Subcutaneous abdominal adipose tissue (tissue), 5 donors: ENCODE measurements at regions not wholly inside any gene's neighbourhood (a gene's known extent, or its start where the extent isn't known, plus 50 kb on each side); places are given as distances from the start of the nearest gene placed in this dataset.

Source experiments
- H3K27ac ChIP-seq: one replicate; pipeline ENCODE4 v1.7.0; 2013; ENCODE audit warnings: low read depth, mild to moderate bottlenecking, inconsistent platforms, low read length, moderate library complexity
- H3K27me3 ChIP-seq, 5 donors: one replicate each; pipeline ENCODE4 v1.7.0; 2013; ENCODE audit warnings: low read length in 5 of 5, inconsistent platforms in 1 of 5; ENCODE audit not compliant: control insufficient read depth in 5 of 5, insufficient read depth in 4 of 5
- H3K36me3 ChIP-seq, 5 donors: one replicate each; pipeline ENCODE4 v1.7.0; 2013; ENCODE audit warnings: low read length in 5 of 5; ENCODE audit not compliant: control insufficient read depth in 5 of 5, insufficient read depth in 5 of 5
- H3K4me1 ChIP-seq, 5 donors: one replicate each; pipeline ENCODE4 v1.7.0; 2013; ENCODE audit warnings: low read length in 5 of 5, mild to moderate bottlenecking in 3 of 5, moderate library complexity in 1 of 5; ENCODE audit not compliant: control insufficient read depth in 5 of 5, insufficient read depth in 5 of 5
- H3K4me3 ChIP-seq, 5 donors: one replicate each; pipeline ENCODE4 v1.7.0; 2013; ENCODE audit warnings: low read length in 5 of 5, low read depth in 1 of 5
- H3K9ac ChIP-seq, 5 donors: one replicate each; pipeline ENCODE4 v1.7.0; 2013; ENCODE audit warnings: low read length in 5 of 5, mild to moderate bottlenecking in 4 of 5, moderate library complexity in 3 of 5
- H3K9me3 ChIP-seq, 5 donors: one replicate each; pipeline ENCODE4 v1.7.0; 2013; ENCODE audit warnings: low read length in 5 of 5; ENCODE audit not compliant: control insufficient read depth in 5 of 5
- donor health status: healthy.
- donor health status: healthy.
- donor health status: healthy.
- donor health status: healthy.
- donor health status: healthy.

- H3K9me3 ChIP-seq, result peaks cover 2 to 8% (median 5%) of the 10 kb centered on the region in 5 donors
- H3K4me3 ChIP-seq, result no peak overlapping the region
- H3K27me3 ChIP-seq, result no peaks in the 10 kb centered on the region
- H3K4me1 ChIP-seq, result no peaks in the 10 kb centered on the region
- H3K9ac ChIP-seq, result no peak overlapping the region
- no peak overlapping the region for H3K27ac ChIP-seq
- H3K36me3 ChIP-seq, result no peaks in the 10 kb centered on the region
These were observed 413.1 kb upstream of the KIF2B start for GRCh38 chr17:53409588-53409987.

- no peaks in the 10 kb centered on the region for H3K36me3 ChIP-seq
- H3K4me3 ChIP-seq, result no peak overlapping the region
- H3K9me3 ChIP-seq, result peaks cover 4 to 14% (median 12%) of the 10 kb centered on the region in 5 donors
- H3K9ac ChIP-seq, result no peak overlapping the region
- H3K27me3 ChIP-seq, result no peaks in the 10 kb centered on the region
- H3K27ac ChIP-seq, result no peak overlapping the region
- H3K4me1 ChIP-seq, result no peaks in the 10 kb centered on the region
These were observed 415.8 kb upstream of the KIF2B start for GRCh38 chr17:53406907-53407306.

DNA sequence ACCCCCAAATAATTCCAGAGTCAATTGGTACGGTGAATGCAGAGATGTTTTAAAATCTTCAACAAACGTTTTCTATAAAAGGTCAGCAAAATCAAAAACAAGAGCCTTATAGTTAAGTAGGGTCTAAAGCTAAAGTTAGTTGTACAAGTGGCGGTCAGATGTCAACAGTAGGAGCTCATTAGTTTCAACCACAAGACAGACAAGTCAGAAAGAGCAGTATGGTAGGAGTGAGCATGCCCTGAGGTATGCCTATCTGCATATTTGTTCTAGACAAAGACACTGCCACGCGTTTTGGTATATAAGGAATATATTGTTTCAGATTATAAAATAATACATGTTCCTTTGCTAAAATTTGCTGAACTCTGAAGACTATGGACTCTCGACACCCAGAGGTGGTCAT is 431.5 kb upstream of the KIF2B start:
- no peaks in the 10 kb centered on the region for H3K4me1 ChIP-seq

GRCh38 chr17:53390575-53390974 is 432.2 kb upstream of the KIF2B start:
- Histone ChIP-seq H3K36me3 (no peaks in the 10 kb centered on the region), H3K4me3 (no peak overlapping the region), H3K9ac (no peak overlapping the region), H3K4me1 (no peaks in the 10 kb centered on the region), H3K27me3 (no peaks in the 10 kb centered on the region), H3K9me3 (no peaks in the 10 kb centered on the region), H3K27ac (no peak overlapping the region)

More for the DNA sequence above, 431.5 kb upstream of the KIF2B start:
- Histone ChIP-seq H3K36me3 (no peaks in the 10 kb centered on the region), H3K4me3 (no peak overlapping the region), H3K9me3 (no peaks in the 10 kb centered on the region), H3K9ac (no peak overlapping the region), H3K27me3 (no peaks in the 10 kb centered on the region), H3K27ac (no peak overlapping the region)

DNA sequence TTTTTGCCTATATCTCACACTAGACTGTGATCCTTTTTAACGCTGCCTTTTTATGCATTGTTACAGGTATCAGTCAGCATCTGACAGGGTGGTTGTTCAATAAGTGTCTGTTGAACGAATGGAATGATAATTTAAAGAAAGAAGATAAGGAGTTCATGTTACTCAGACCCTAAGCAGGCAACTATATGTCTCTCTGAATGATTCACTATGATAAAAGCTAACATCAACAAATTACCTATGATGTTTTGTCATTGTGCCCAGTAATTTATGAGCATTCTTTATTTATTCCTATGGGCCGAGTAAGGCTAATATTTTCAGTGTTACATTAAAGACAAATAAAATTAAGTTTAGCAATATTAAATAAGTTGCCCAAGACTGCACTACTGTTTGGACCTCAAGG is 435.0 kb upstream of the KIF2B start:
- Histone ChIP-seq H3K27me3 (no peaks in the 10 kb centered on the region), H3K4me3 (no peak overlapping the region), H3K4me1 (no peaks in the 10 kb centered on the region)

GRCh38 chr17:53353919-53354351 is 468.8 kb upstream of the KIF2B start:
- Histone ChIP-seq H3K4me3 (no peak overlapping the region), H3K9me3 (peaks cover 0 to 3% (median 0%) of the 10 kb centered on the region in 5 donors), H3K9ac (no peak overlapping the region), H3K27me3 (no peaks in the 10 kb centered on the region), H3K4me1 (no peaks in the 10 kb centered on the region), H3K36me3 (no peaks in the 10 kb centered on the region), H3K27ac (no peak overlapping the region)

More for the DNA sequence above, 435.0 kb upstream of the KIF2B start:
- Histone ChIP-seq H3K36me3 (no peaks in the 10 kb centered on the region), H3K9ac (no peak overlapping the region), H3K27ac (no peak overlapping the region), H3K9me3 (no peaks in the 10 kb centered on the region)

DNA sequence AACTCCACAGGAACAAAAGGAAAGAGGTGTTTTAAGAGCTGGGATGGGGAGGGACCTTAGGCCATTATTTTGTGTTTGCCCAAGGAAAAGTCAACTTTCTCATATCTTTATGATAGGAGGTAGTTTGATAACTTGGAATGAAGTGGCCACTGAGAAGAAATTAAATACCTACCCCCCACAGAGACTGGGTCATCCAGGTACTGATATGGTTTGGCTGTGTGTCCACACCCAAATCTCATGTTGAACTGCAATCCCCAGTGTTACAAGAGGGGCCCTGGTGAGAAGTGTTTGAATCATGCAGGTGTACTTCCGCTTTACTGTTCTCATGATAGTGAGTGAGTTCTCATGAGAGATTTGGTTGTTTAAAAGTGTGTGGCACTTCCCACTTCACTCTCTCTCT is 477.9 kb upstream of the KIF2B start:
- Histone ChIP-seq H3K9me3 (peaks cover 0 to 9% (median 0%) of the 10 kb centered on the region in 5 donors), H3K27ac (no peak overlapping the region), H3K27me3 (no peaks in the 10 kb centered on the region), H3K9ac (no peak overlapping the region), H3K36me3 (no peaks in the 10 kb centered on the region), H3K4me3 (no peak overlapping the region), H3K4me1 (no peaks in the 10 kb centered on the region)

- no peak overlapping the region for H3K9ac ChIP-seq
- no peaks in the 10 kb centered on the region for H3K36me3 ChIP-seq
- no peaks in the 10 kb centered on the region for H3K27me3 ChIP-seq
- no peak overlapping the region for H3K4me3 ChIP-seq
- H3K27ac ChIP-seq, result no peak overlapping the region
- peaks cover 0 to 11% (median 0%) of the 10 kb centered on the region in 5 donors for H3K9me3 ChIP-seq
- H3K4me1 ChIP-seq, result no peaks in the 10 kb centered on the region
These were observed 486.4 kb upstream of the KIF2B start for GRCh38 chr17:53336281-53336680.

GRCh38 chr17:53335443-53335842 is 487.3 kb upstream of the KIF2B start:
- Histone ChIP-seq H3K27ac (no peak overlapping the region), H3K4me1 (no peaks in the 10 kb centered on the region), H3K36me3 (no peaks in the 10 kb centered on the region), H3K9ac (no peak overlapping the region), H3K9me3 (peaks cover 0 to 11% (median 0%) of the 10 kb centered on the region in 5 donors), H3K27me3 (no peaks in the 10 kb centered on the region), H3K4me3 (no peak overlapping the region)

DNA sequence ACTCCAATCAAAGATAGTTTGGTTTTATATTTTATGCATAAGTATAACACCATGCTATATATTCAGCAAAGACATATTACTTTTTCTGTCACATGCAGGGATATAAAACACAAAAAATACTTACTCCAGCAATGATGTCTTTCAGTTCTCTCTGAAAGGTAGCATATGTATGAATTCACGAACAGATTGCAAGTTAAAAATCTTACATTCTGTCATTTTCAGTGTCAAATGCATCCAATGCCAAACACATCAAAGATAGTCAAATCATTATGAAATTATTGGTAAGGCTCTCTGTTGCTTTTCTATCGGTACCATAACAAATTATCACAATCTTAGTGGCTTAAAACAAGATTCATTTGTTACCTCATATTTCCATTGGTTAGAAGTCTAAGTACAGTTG is 492.0 kb upstream of the KIF2B start:
- Histone ChIP-seq H3K9ac (no peak overlapping the region), H3K36me3 (no peaks in the 10 kb centered on the region), H3K27me3 (no peaks in the 10 kb centered on the region), H3K4me3 (no peak overlapping the region), H3K4me1 (no peaks in the 10 kb centered on the region), H3K9me3 (no peaks in the 10 kb centered on the region), H3K27ac (no peak overlapping the region)

DNA sequence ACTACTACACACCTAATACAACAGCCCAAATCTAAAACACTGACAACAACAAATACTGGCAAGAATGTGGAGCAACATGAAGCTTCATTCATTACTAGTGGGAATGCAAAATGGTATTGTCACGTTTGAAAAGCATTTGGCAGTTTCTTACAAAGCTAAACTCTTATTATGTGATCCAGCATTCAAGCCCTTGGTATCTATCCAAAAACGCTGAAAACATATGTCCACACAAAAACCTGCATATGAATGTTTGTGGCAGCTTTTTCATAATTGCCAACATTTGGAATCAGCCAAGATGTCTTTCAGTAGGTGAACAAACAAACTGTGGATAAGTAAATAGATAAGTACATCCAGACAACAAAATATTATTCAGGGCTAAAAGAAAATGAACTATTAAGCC is 501.1 kb upstream of the KIF2B start:
- Histone ChIP-seq H3K9ac (no peak overlapping the region), H3K4me1 (no peaks in the 10 kb centered on the region)

More for the DNA sequence above, 501.1 kb upstream of the KIF2B start:
- H3K27ac ChIP-seq, result no peak overlapping the region
- H3K36me3 ChIP-seq, result no peaks in the 10 kb centered on the region
- no peaks in the 10 kb centered on the region for H3K27me3 ChIP-seq
- H3K9me3 ChIP-seq, result peaks cover 0 to 4% (median 0%) of the 10 kb centered on the region in 5 donors
- H3K4me3 ChIP-seq, result no peak overlapping the region
